Erythroblast (primary cell): ENCODE measurements at regions not wholly inside any gene's neighbourhood (a gene's known extent, or its start where the extent isn't known, plus 50 kb on each side); places are given as distances from the start of the nearest gene placed in this dataset.

ENCODE experiments used
- DNase-seq, 2 experiments: peaks; one replicate each; lab custom pipeline; 2025; lab: John Stamatoyannopoulos, UW
- GATA1 ChIP-seq: IDR thresholded peaks from 2 replicates; pipeline ENCODE4 v1.6.1; 2011; ENCODE audit warnings: low read depth, mild to moderate bottlenecking, control low read depth, low read length, moderate library complexity
- POLR2A ChIP-seq: IDR thresholded peaks from 2 replicates; pipeline ENCODE4 v1.6.1; 2011; ENCODE audit warnings: mild to moderate bottlenecking, low read length

DNA sequence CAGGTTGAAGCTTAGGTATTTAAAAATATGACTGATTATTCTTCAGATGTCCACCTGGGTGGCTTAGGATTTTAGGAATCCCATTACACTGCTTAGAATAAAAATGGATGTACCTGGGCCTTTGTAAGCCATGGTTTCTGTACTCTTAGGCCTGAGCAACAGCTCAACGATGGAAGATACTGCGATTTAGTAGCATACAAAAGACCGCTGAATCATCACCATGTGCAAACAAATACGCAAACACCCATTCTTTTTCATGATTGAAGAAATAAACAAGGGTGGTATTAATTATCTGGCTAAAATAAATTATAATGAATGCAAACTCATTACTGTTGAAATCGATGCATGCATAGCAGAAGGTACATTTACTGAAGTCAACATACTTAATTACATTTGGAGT is 188.9 kb downstream of the ZNF330 start:
- DNase-seq: no peak
- no peak for TF ChIP-seq GATA1
- no peak for TF ChIP-seq POLR2A

DNA sequence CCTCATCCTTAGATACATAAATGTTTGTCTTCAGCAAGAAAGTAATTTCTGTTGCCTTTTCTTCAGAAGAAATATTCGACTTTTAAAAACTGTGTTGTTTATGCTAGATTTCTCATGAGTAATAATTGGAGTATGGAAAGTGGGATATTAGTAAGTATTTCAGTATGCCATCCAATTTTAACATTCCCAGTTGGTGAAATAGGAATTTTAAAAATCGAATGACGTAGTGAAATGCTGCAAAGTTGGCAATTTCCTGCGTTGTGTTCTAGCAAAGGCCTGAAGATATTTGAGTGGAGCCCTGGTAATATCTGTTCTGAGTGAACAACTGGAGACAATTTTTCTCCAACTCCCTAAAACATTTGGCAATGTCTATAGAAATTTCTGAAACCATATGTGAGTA is 190.1 kb downstream of the ZNF330 start:
- no peak for DNase-seq
- TF ChIP-seq GATA1 (no peak), POLR2A (no peak)

GRCh38 chr4:141411936-141412335 is 191.2 kb downstream of the ZNF330 start:
- DNase-seq: no peak
- TF ChIP-seq POLR2A (no peak), GATA1 (no peak)

GRCh38 chr4:141413366-141413765 is 192.7 kb downstream of the ZNF330 start:
- DNase-seq: no peak
- TF ChIP-seq GATA1: no peak
- no peak for TF ChIP-seq POLR2A

- no peak for TF ChIP-seq GATA1
- TF ChIP-seq POLR2A: no peak
- no peak for DNase-seq
Observed at GRCh38 chr4:141415651-141416050, 195.0 kb downstream of the ZNF330 start.

DNA sequence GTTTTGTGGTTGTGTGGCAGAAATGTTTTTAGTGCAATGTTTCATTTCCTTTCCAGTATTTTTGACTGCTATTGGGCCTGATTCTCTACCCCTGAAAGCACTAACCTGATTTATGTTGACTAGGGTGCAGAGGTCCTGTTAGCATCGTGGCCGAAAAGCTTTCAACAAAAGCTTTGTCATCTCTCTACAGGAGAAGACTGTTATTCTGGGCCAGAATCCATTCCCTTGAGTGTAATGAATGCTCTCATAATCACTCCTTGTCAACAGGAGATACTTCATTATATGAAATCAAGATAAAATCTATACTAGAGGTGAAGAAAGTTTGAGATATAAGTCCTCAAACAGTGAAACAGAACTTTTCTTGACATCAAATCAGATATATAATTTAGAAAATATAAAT is 195.5 kb downstream of the ZNF330 start:
- no peak for DNase-seq
- no peak for TF ChIP-seq GATA1
- TF ChIP-seq POLR2A: no peak

- no peak for DNase-seq
- TF ChIP-seq GATA1 (no peak), POLR2A (no peak)
Observed at GRCh38 chr4:141416677-141417363, 196.1 kb downstream of the ZNF330 start.

DNA sequence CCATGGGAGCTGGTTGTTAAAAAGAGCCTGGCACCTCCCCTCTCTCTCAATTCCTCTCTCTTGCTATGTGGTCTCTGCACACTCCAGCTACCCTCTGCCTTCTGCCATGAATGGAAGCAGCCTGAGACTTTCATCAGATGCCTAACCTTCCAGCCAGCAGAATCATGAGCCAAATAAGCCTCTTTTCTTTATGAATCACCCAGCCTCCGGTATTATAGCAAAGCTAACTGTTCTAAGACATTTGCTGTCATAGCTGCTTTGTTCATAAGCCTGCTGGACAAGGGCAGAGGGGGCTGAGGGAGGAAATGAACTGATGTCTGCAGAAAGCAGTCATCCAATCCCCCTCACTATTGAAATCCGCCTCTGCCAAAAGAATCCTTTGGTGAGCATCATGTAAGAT is 196.7 kb downstream of the ZNF330 start:
- DNase-seq: no peak
- TF ChIP-seq GATA1 (no peak), POLR2A (no peak)

- DNase-seq: no peak
- TF ChIP-seq GATA1 (no peak), POLR2A (no peak)
Observed at GRCh38 chr4:141425124-141425523, 204.4 kb downstream of the ZNF330 start.

DNA sequence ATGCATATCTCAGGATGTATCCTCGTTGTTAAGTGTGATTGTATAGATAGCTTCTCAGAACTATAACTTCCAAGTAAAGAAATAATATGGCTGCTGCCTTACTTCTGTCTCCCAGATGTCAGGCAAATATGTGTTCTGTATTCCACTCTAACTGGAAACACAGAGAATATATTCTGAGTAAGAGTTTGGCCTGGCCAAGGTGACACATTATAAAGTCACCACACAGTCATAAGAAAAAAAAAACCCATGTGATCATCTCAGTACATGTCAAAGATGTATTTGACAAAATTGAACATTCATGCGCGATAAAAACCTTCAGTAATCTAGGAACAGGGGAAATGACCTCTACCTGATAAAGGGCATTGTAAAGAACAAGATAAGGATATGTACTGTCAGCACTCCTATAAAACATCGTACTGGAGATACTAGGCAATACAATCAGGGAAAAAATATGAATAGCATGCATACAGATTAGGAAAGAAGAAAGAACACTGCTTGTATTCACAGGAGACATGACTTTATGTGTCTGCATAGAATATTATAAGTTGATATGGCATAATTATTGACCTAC is 207.1 kb downstream of the ZNF330 start:
- no peak for TF ChIP-seq POLR2A
- no peak for TF ChIP-seq GATA1
- DNase-seq: no peak

GRCh38 chr4:141429933-141430332 is 206.4 kb upstream of the IL15 start:
- no peak for DNase-seq

GRCh38 chr4:141430686-141431085 is 205.7 kb upstream of the IL15 start:
- no peak for DNase-seq
- TF ChIP-seq POLR2A (no peak), GATA1 (no peak)

More at GRCh38 chr4:141429933-141430332, 206.4 kb upstream of the IL15 start:
- TF ChIP-seq GATA1 (no peak), POLR2A (no peak)

- TF ChIP-seq GATA1 (no peak), POLR2A (no peak)
- no peak for DNase-seq
Observed at GRCh38 chr4:141432000-141432712, 204.2 kb upstream of the IL15 start.
